ENCODE measurements at regions not wholly inside any gene's neighbourhood (a gene's known extent, or its start where the extent isn't known, plus 50 kb on each side); places are given as distances from the start of the nearest gene placed in this dataset.

DNA sequence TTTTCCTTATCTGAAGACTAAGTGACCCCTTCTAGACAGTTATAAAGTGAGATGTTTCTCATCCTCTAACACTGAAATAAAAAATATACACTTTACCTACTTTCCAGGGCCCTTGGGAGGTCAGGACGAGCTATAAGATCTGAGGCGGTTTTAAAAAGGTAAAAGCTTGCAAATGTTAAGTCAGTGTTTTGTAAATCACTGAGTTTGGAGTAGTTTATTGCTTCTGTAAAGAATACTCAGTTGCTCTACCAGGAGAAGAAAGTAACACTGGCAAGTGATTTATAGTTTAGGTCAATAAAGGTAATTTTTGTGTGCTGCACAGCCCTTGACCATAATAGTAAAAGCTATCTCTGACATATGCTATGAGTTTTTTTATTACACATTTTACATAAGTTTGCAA is 584.5 kb downstream of the TMTC2 start:
- no peaks in the 10 kb centered on the region for H3K4me1 ChIP-seq (ENCODE audit: control insufficient read depth, insufficient read depth, low read length)
- H2BK5ac ChIP-seq (ENCODE audit: low read depth, low read length, poor library complexity, severe bottlenecking), result no peak overlapping the region
- 40% methylated on average over 1 of the region's 2 CpGs; no CpG with 5 or more reads in 1 of the 2 experiments for WGBS, 2 experiments (ENCODE audit: extremely low coverage in 2 of 2, insufficient read length in 1 of 2)
- TF ChIP-seq NFE2L2 (IDR thresholded peaks at IDR 0.05; ENCODE audit: low read depth, low read length), result no peak
- H2AFZ ChIP-seq (replicated peaks; ENCODE audit: low read length, poor library complexity), result no peak overlapping the region
- no peak overlapping the region for H2AK9ac ChIP-seq (replicated peaks; ENCODE audit: low read depth, low read length, poor library complexity)
- H3K23ac ChIP-seq (ENCODE audit: low read depth, low read length), result no peak overlapping the region
- no peak overlapping the region for H3K4me3 ChIP-seq (ENCODE audit: insufficient read depth, low read depth, low read length)
- ChIA-PET CTCF (no interaction called here), POLR2A (ENCODE audit: unreplicated experiment) (no interaction called here)
- no peaks in the 10 kb centered on the region for H4K20me1 ChIP-seq (ENCODE audit: insufficient read depth, low read length)
- intact Hi-C loops (cut with micrococcal nuclease) (no loop called here), in situ Hi-C loops (cut with MboI; ENCODE audit: low sequenced_read_pairs) (no loop called here), dilution Hi-C loops (cut with HindIII; ENCODE audit: low sequenced_read_pairs, unreplicated experiment) (no loop called here)
- no peak overlapping the region for H3K4me2 ChIP-seq (ENCODE audit: low read depth, low read length)
- H3K9me1 ChIP-seq (ENCODE audit: insufficient read depth, low read length), result no peaks in the 10 kb centered on the region
- H3K9ac ChIP-seq (ENCODE audit: low read depth, low read length), result no peak overlapping the region
- BruUV-seq (replicated peaks), result no TSS peak
- H3K56ac ChIP-seq (ENCODE audit: extremely low read depth, insufficient read depth, low read length), result no peak overlapping the region
- H4K91ac ChIP-seq (ENCODE audit: insufficient read depth, low read depth, low read length), result no peak overlapping the region
- no peak overlapping the region for H4K5ac ChIP-seq (ENCODE audit: low read depth, low read length)
- no peak overlapping the region for H3K27ac ChIP-seq (ENCODE audit: insufficient read depth, low read length)
- no peak overlapping the region for H2BK120ac ChIP-seq (ENCODE audit: low read depth, low read length)
- DNase-seq (no peak), ATAC-seq (ENCODE audit: low read depth) (no peak)
- no peaks in the 10 kb centered on the region for H3K36me3 ChIP-seq (ENCODE audit: control insufficient read depth, insufficient read depth, low read length)
- H3K4ac ChIP-seq (ENCODE audit: low read depth, low read length), result no peak overlapping the region
- no peak overlapping the region for H3K14ac ChIP-seq (replicated peaks; ENCODE audit: low read depth, low read length)
- H3K27me3 ChIP-seq (ENCODE audit: control insufficient read depth, insufficient read depth, low read length), result no peaks in the 10 kb centered on the region
- H2BK20ac ChIP-seq (ENCODE audit: low read depth, low read length), result no peak overlapping the region
- no peak overlapping the region for H2BK15ac ChIP-seq (ENCODE audit: low read depth, low read length)
- no peaks in the 10 kb centered on the region for H3K9me3 ChIP-seq (ENCODE audit: control insufficient read depth, insufficient read depth, low read length)
- H2AK5ac ChIP-seq (ENCODE audit: low read depth, low read length), result no peak overlapping the region
- H4K8ac ChIP-seq (ENCODE audit: low read depth in 2 of 2, low read length in 2 of 2), result no peak overlapping the region
- H3K18ac ChIP-seq (ENCODE audit: low read depth, low read length), result no peak overlapping the region
- no peaks in the 10 kb centered on the region for H3K79me1 ChIP-seq (ENCODE audit: low read depth in 1 of 2, low read length in 2 of 2)

All from IMR-90 (cell line).